ENCODE measurements at regions not wholly inside any gene's neighbourhood (a gene's known extent, or its start where the extent isn't known, plus 50 kb on each side); places are given as distances from the start of the nearest gene placed in this dataset.

DNA sequence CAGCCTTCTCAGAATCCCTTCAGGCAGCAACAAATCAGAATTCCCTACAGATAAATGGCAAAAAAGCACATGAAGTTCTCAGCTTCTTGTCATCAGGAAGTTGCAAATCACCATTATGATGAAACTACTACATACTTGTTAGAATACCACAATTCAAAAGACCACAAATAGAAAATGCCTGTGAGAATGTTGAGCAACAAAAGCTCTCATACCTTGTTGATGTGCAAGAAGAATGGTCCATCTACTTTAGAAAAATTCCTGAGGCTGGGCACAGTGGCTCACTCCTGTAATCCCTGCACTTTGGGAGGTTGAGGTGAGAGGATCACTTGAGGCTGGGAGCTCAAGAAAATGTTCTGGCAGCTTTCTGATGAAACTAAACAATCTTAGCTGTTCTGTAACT, 278.1 kb downstream of the ICE1 start:
- no peak overlapping the region for H3K27ac ChIP-seq
- H3K4me3 ChIP-seq: no peak overlapping the region
- no peaks in the 10 kb centered on the region for H3K27me3 ChIP-seq
- no peak for DNase-seq (ENCODE audit: low spot score in 2 of 2)
- H3K4me1 ChIP-seq: no peaks in the 10 kb centered on the region
- TF ChIP-seq POLR2A (IDR thresholded peaks at IDR 0.05): no peak
- intact Hi-C loops (cut with DNase I; ENCODE audit: low total_unique reads): no loop called here
- H3K9me3 ChIP-seq: peaks cover 0 to 6% of the 10 kb centered on the region in 2 donors
- H3K36me3 ChIP-seq: no peaks in the 10 kb centered on the region

DNA sequence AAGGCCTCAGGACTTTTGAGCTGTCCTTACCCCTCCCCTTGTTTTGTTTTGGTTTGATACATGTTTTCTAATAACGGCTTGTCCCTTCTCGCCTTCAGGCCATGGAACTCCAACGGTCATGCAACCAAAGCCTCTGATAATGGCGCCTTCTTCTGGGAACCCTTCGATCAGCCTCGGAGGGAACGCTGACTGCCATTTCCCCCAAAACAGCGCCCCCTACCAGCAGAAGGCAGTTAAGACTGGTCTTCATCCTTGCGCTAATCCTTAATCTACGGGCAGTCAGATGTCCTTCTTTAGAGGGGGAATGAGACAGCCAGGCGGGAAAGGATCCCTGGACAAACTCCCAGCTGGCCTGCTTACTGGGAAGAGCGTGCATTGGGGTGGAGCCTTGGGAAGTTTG, 276.6 kb downstream of the ICE1 start:
- Histone ChIP-seq H3K36me3 (no peaks in the 10 kb centered on the region), H3K4me3 (no peak overlapping the region), H3K27me3 (no peaks in the 10 kb centered on the region), H3K9me3 (peaks cover 0 to 6% of the 10 kb centered on the region in 2 donors), H3K27ac (no peak overlapping the region), H3K4me1 (no peaks in the 10 kb centered on the region)
- no peak for DNase-seq (ENCODE audit: low spot score in 2 of 2)
- TF ChIP-seq POLR2AphosphoS5 (IDR thresholded peaks at IDR 0.05) (no peak), POLR2A (IDR thresholded peaks at IDR 0.05) (no peak)
- TF ChIP-seq, protein P1, sequence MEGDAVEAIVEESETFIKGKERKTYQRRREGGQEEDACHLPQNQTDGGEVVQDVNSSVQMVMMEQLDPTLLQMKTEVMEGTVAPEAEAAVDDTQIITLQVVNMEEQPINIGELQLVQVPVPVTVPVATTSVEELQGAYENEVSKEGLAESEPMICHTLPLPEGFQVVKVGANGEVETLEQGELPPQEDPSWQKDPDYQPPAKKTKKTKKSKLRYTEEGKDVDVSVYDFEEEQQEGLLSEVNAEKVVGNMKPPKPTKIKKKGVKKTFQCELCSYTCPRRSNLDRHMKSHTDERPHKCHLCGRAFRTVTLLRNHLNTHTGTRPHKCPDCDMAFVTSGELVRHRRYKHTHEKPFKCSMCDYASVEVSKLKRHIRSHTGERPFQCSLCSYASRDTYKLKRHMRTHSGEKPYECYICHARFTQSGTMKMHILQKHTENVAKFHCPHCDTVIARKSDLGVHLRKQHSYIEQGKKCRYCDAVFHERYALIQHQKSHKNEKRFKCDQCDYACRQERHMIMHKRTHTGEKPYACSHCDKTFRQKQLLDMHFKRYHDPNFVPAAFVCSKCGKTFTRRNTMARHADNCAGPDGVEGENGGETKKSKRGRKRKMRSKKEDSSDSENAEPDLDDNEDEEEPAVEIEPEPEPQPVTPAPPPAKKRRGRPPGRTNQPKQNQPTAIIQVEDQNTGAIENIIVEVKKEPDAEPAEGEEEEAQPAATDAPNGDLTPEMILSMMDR (IDR thresholded peaks at IDR 0.05): no peak
- intact Hi-C loops (cut with DNase I; ENCODE audit: low total_unique reads): no loop called here

- DNase-seq (ENCODE audit: low spot score in 2 of 2): no peak
- no peaks in the 10 kb centered on the region for H3K4me1 ChIP-seq
- no peak overlapping the region for H3K27ac ChIP-seq
- H3K27me3 ChIP-seq: no peaks in the 10 kb centered on the region
- TF ChIP-seq POLR2AphosphoS5 (IDR thresholded peaks at IDR 0.05) (no peak), POLR2A (IDR thresholded peaks at IDR 0.05) (no peak)
- TF ChIP-seq, protein P1 (IDR thresholded peaks at IDR 0.05): no peak
- no peak overlapping the region for H3K4me3 ChIP-seq
- intact Hi-C loops (cut with DNase I; ENCODE audit: low total_unique reads): no loop called here
- H3K36me3 ChIP-seq: no peaks in the 10 kb centered on the region
- peaks cover 0 to 6% of the 10 kb centered on the region in 2 donors for H3K9me3 ChIP-seq
Observed at GRCh38 chr5:5695266-5695665, 272.8 kb downstream of the ICE1 start.

- Histone ChIP-seq H3K27me3 (no peaks in the 10 kb centered on the region), H3K27ac (no peak overlapping the region), H3K4me3 (no peak overlapping the region), H3K4me1 (no peaks in the 10 kb centered on the region), H3K9me3 (no peaks in the 10 kb centered on the region), H3K36me3 (no peaks in the 10 kb centered on the region)
- TF ChIP-seq, protein P1 (IDR thresholded peaks at IDR 0.05): no peak
- no peak for TF ChIP-seq POLR2A (IDR thresholded peaks at IDR 0.05)
- TF ChIP-seq POLR2AphosphoS5 (IDR thresholded peaks at IDR 0.05): no peak
- DNase-seq (ENCODE audit: low spot score in 2 of 2): no peak
- intact Hi-C loops (cut with DNase I; ENCODE audit: low total_unique reads): no loop called here
Observed at GRCh38 chr5:5688925-5689310, 266.4 kb downstream of the ICE1 start.

DNA sequence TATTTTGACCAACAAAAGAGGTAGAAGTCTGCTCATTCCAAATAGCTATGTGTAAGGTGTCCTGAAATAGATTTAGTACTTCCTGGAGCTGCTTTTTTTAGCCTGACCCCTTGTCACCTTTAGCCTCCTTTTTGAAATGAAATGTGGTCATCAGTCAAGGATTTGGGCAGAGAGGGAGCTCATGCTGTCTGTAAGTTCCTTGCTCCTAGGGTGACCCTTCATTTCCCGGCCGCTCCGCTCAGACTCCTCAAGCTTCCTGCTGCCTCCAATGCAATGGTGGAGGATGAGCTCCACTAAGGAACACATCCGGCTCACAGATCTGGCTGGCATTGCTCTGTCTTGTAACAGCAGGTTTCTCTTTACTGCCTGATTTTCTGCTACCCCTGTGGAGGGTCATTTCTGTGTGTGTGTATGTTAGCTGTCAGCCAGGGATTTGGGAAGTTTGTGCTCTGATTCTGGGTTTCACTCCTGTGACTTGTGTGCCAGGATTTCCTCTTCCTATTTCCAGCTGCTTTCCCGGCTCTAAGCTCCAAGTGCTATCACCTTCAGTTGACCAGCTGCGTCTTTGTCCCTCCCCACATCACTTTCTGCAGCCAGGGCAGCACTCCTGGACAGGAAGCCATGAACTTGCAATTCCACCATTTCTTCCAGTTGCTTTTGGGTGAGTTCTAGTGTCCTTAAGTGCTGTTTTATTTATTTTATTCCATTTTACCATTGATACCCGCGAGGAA, 265.9 kb downstream of the ICE1 start:
- H3K27me3 ChIP-seq: no peaks in the 10 kb centered on the region
- TF ChIP-seq POLR2A (IDR thresholded peaks at IDR 0.05) (no peak), POLR2AphosphoS5 (IDR thresholded peaks at IDR 0.05) (no peak)
- TF ChIP-seq, protein P1 (IDR thresholded peaks at IDR 0.05): no peak
- intact Hi-C loops (cut with DNase I; ENCODE audit: low total_unique reads): no loop called here

More for the DNA sequence above, 265.9 kb downstream of the ICE1 start:
- DNase-seq (ENCODE audit: low spot score in 2 of 2): no peak
- Histone ChIP-seq H3K4me1 (no peaks in the 10 kb centered on the region), H3K36me3 (no peaks in the 10 kb centered on the region), H3K27ac (no peak overlapping the region), H3K9me3 (no peaks in the 10 kb centered on the region), H3K4me3 (no peak overlapping the region)

Data from breast epithelium (tissue), 4 donors.